HK-2 (cell line): ENCODE measurements at regions not wholly inside any gene's neighbourhood (a gene's known extent, or its start where the extent isn't known, plus 50 kb on each side); places are given as distances from the start of the nearest gene placed in this dataset.

Experiments
- DNase-seq: peaks from one replicate; pipeline ENCODE4 v3.0.0-alpha.2; 2018; ENCODE audit not compliant: unreplicated experiment

DNA sequence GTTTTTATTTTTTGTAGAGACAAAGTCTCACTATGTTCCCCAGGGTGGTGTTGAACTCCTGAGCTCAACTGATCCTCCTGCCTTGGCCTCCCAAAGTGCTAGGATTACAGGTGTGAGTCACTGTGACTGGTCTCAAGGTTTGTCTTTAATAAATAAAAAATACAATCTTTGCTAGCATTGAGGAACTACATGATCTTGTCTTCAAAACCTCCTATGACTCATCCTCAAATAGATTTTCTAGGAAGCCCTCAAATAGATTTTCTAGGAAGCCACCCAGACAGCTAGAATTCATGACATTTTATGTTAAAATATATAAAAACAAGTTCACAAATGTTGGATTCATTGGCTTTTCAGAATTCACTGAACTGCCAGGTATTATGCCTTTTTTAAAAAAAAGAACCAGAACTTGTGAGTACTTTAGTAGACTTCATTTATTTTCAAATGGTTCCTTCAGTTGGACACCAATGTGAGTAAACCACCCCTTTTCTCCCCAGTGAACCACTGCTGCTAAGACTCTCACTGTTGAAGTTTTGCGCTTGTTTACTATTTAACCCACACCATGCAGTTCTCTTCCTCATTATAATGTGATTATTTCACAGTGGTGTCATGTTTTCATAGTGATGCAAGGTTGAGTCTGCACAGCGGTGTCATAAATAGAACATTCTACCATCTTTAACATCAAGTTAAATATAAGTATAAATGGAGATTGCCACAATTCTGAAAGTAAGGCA is 303.9 kb downstream of the CASP12 start:
- no peak for DNase-seq

GRCh38 chr11:104588970-104589369 is 309.3 kb downstream of the CASP12 start:
- no peak for DNase-seq

GRCh38 chr11:104588446-104588845 is 309.8 kb downstream of the CASP12 start:
- DNase-seq: no peak

DNA sequence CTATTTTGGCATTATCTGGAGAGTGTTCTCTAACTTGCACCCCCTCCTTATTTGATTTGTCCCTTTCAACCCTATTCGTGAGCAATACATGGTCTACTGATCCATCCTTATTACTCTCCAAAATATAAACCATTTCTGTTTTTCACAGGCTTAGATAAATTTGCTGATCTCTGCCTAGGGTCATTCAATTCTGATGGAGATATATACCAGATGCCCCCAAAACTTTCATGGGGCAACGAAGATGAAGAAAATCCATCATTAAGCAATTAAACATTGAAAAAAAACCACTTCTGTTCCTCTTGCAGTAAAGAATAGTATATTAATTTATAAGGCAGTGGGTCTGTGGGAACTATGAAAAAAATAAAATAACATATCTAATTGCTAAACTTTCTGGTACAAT is 313.4 kb downstream of the CASP12 start:
- DNase-seq: no peak

GRCh38 chr11:104583857-104584256 is 314.4 kb downstream of the CASP12 start:
- no peak for DNase-seq

GRCh38 chr11:104582431-104582830 is 315.8 kb downstream of the CASP12 start:
- no peak for DNase-seq

GRCh38 chr11:104581246-104581980 is 316.8 kb downstream of the CASP12 start:
- DNase-seq: no peak

GRCh38 chr11:104573441-104573990 is 324.7 kb downstream of the CASP12 start:
- DNase-seq: no peak

- DNase-seq: no peak
Measured at GRCh38 chr11:104572279-104572678, 326.0 kb downstream of the CASP12 start.

- no peak for DNase-seq
Measured at GRCh38 chr11:104570078-104570701, 328.1 kb downstream of the CASP12 start.

- no peak for DNase-seq
Measured at GRCh38 chr11:104565583-104565961, 332.7 kb downstream of the CASP12 start.

- no peak for DNase-seq
Measured at GRCh38 chr11:104564921-104565582, 333.2 kb downstream of the CASP12 start.

- DNase-seq: no peak
Measured at GRCh38 chr11:104556606-104557301, 341.5 kb downstream of the CASP12 start.

- no peak for DNase-seq
Measured at GRCh38 chr11:104549019-104549418, 349.2 kb downstream of the CASP12 start.

- no peak for DNase-seq
Measured at GRCh38 chr11:104547996-104548661, 350.1 kb downstream of the CASP12 start.

- no peak for DNase-seq
Measured at GRCh38 chr11:104546501-104546900, 351.8 kb downstream of the CASP12 start.

DNA sequence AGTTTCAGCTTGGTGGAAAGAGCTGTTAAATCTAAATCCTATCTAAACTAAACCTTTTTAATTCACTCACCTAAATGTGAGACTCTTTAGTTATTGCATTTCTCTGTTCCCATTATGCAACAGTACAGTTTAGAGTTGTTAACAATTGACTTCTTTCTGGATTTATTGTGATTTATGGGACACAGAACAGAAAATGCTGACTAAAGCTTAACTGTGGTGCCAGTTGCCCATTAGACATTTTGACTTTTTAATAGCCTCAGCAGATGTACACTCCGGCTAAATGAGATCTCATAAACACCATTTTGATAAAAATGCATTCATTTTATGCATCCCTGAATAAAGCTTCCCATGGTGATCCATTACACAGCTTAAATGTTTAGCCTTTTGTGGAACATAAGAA is 356.6 kb downstream of the CASP12 start:
- no peak for DNase-seq

- DNase-seq: no peak
Measured at GRCh38 chr11:104538313-104538712, 359.9 kb downstream of the CASP12 start.

DNA sequence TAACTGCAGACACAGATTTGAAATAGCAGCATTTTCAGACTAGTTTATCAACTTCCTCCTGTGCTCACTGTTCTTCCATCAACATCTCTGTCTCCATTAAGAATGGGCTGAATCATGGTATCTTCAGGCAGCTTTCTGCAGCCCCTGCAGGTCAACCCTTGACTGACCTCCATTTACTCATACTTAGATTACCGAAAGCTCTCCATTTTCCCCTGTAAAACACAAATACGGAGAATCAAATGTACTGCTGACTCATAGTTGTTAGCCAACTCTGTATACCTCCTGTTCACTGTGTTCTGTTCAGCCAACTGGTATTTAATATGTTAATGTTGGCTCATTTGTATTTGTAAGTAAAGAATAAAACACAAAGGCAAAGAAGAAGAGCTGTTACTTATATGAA is 364.0 kb downstream of the CASP12 start:
- no peak for DNase-seq

DNA sequence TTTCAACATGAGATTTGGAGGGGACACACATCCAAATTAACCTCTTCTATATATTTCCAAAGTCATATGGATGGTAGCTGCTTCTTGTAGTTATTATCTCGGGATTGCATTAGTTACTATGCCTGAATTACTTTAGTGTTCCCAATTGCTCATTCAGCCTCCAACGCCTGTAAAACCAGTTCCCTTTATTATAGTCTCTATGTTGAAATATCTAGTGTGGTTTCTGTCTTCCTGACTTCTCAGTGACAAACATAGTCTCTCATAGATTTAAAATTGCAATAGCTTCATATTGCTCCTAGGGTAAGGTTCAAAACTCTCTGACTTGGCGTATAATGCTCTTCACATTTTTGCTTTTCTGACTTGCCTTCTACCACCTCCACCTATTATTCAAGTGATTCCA is 366.4 kb downstream of the CASP12 start:
- no peak for DNase-seq

DNA sequence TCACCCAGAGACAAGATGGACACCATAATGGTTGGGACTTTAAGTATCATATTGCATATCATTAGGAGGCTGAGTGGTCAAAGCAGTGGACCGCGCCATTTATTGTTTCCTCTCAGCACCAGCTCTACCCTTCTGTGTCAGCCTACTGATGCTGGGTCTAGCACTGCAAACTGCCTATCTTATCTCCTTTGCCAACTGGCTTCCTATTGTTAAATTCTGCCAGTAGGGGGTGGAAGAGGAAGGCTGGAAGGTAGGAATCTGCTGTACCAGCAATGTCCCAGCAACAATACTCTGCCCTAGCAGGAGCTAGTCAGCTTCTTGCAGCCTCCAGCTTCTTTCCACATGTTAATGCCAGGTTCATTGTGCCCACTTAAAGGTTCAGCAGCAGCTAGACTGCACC is 367.1 kb upstream of the PDGFD start:
- no peak for DNase-seq
